A549 (cell line): ENCODE measurements at regions not wholly inside any gene's neighbourhood (a gene's known extent, or its start where the extent isn't known, plus 50 kb on each side); places are given as distances from the start of the nearest gene placed in this dataset.

ENCODE experiments used
- ATAC-seq, 2 experiments: fragments of 200-7000 bp in 1 of 2; fragments of >200 bp in 1 of 2; cut with Nextera tagmentation in 1 of 2; cut with Tn5 transposase in 1 of 2; 3 replicates each; pipeline versions ENCODE4 v1.8.0 to v1.9.1; 2018 to 2020; ENCODE audit warnings: mild to moderate bottlenecking in 1 of 2, moderate library complexity in 1 of 2
- CTCF ChIA-PET: fragments of 300-600 bp; sonication (Branson Sonifier 250); formaldehyde crosslinking; extraction: SDS; loops from one replicate; lab custom pipeline; 2021; ENCODE audit warnings: antibody characterized with exemption, inconsistent platforms; lab: Yijun Ruan, JAX
- POLR2A ChIA-PET: fragments of 350-600 bp; formaldehyde crosslinking; extraction: SDS; loops from one replicate; lab custom pipeline; 2021; ENCODE audit warnings: antibody characterized with exemption, inconsistent platforms; lab: Yijun Ruan, JAX
- DNase-seq, 2 experiments: peaks; one replicate each; pipeline versions ENCODE4 v3.0.0 to v3.0.0-alpha.2; 2011 to 2016; ENCODE audit warnings: low read depth in 1 of 2, low spot score in 1 of 2
- FAIRE-seq: peaks from 2 replicates; lab custom pipeline; 2011; peaks lifted over from hg19 to GRCh38; lab: Jason Lieb, UNC
- H3K27ac ChIP-seq, 2 experiments: fragments of >200 bp; sonication (Bioruptor Twin); formaldehyde crosslinking; 3 replicates each; pipeline ENCODE4 v1.5.1; 2016 to 2017
- H3K4me1 ChIP-seq: fragments of >200 bp; sonication (Bioruptor Twin); formaldehyde crosslinking; 3 replicates; pipeline ENCODE4 v1.6.1; 2016
- H3K4me2 ChIP-seq: fragments of >200 bp; sonication (Bioruptor Twin); formaldehyde crosslinking; 3 replicates; pipeline ENCODE4 v1.6.1; 2016
- H3K4me3 ChIP-seq: fragments of >200 bp; sonication (Bioruptor Twin); formaldehyde crosslinking; 3 replicates; pipeline ENCODE4 v1.5.1; 2016
- H3K9me3 ChIP-seq: fragments of >200 bp; sonication (Bioruptor Twin); formaldehyde crosslinking; 3 replicates; pipeline ENCODE4 v1.6.1; 2016
- BHLHE40 ChIP-seq: IDR thresholded peaks from 2 replicates; pipeline ENCODE4 v1.6.1; 2012; ENCODE audit warnings: low read depth, low read length, inconsistent platforms
- CBX2 ChIP-seq: fragments of 200-600 bp; sonication (generic); IDR thresholded peaks from 2 replicates; pipeline ENCODE4 v1.6.1; 2016; ENCODE audit warnings: low read depth, mild to moderate bottlenecking, borderline replicate concordance
- CEBPB ChIP-seq, 2 experiments: fragments of >200 bp in 1 of 2; sonication (Bioruptor Twin) in 1 of 2; formaldehyde crosslinking in 1 of 2; IDR thresholded peaks; 2 replicates each; pipeline ENCODE4 v1.6.1; 2012 to 2016
- CHD2 ChIP-seq: fragments of 150-350 bp; IDR thresholded peaks from 2 replicates; pipeline ENCODE4 v1.6.1; 2014; ENCODE audit warnings: low read length; ENCODE audit not compliant: partially characterized antibody
- EHMT2 ChIP-seq: fragments of 200-600 bp; sonication (generic); IDR thresholded peaks from 2 replicates; pipeline ENCODE4 v1.6.1; 2016; ENCODE audit warnings: antibody characterized with exemption, low read depth, mild to moderate bottlenecking, moderate library complexity
- ESRRA ChIP-seq: fragments of 150-350 bp; IDR thresholded peaks from 2 replicates; pipeline ENCODE4 v1.6.1; 2014; ENCODE audit warnings: mild to moderate bottlenecking, low read length, borderline replicate concordance
- FOSL2 ChIP-seq, 2 experiments: fragments of 450-650 bp in 1 of 2; fragments of >200 bp in 1 of 2; sonication (Bioruptor Twin) in 1 of 2; formaldehyde crosslinking; IDR thresholded peaks; 2 replicates each; pipeline versions ENCODE4 v1.5.0 to v1.6.1; 2016 to 2020; ENCODE audit warnings: mild to moderate bottlenecking in 1 of 2, moderate library complexity in 1 of 2
- GATA3 ChIP-seq: IDR thresholded peaks from 2 replicates; pipeline ENCODE4 v1.6.1; 2012; ENCODE audit warnings: borderline replicate concordance
- HEYL ChIP-seq: fragments of 250-450 bp; sonication (Bioruptor Pico); IDR thresholded peaks from 2 replicates; pipeline ENCODE4 v1.8.0; 2021; ENCODE audit warnings: mild to moderate bottlenecking, moderate library complexity
- HOXA7 ChIP-seq: fragments of 250-450 bp; sonication (Bioruptor Pico); IDR thresholded peaks from 2 replicates; pipeline ENCODE4 v1.5.0; 2020; ENCODE audit warnings: mild to moderate bottlenecking, moderate library complexity
- HOXB13 ChIP-seq: fragments of 250-450 bp; sonication (Bioruptor Pico); IDR thresholded peaks from 2 replicates; pipeline ENCODE4 v1.5.0; 2020; ENCODE audit warnings: low read depth, mild to moderate bottlenecking, moderate library complexity
- HOXB5 ChIP-seq: fragments of 250-450 bp; sonication (Bioruptor Pico); IDR thresholded peaks from 2 replicates; pipeline ENCODE4 v1.5.0; 2020; ENCODE audit warnings: mild to moderate bottlenecking, moderate library complexity
- JUN ChIP-seq, 2 experiments: fragments of >200 bp; sonication (Bioruptor Twin); formaldehyde crosslinking; IDR thresholded peaks; 2 replicates in 1 of 2; 3 replicates in 1 of 2; pipeline ENCODE4 v1.6.1; 2016 to 2017
- KDM5A ChIP-seq: fragments of 200-600 bp; sonication (generic); IDR thresholded peaks from 2 replicates; pipeline ENCODE4 v1.6.1; 2016; ENCODE audit warnings: antibody characterized with exemption, mild to moderate bottlenecking
- MAFK ChIP-seq: fragments of 450-650 bp; IDR thresholded peaks from 2 replicates; pipeline ENCODE4 v1.6.1; 2014; ENCODE audit not compliant: partially characterized antibody
- MAX ChIP-seq: IDR thresholded peaks from 2 replicates; pipeline ENCODE4 v1.6.1; 2012
- NFE2L2 ChIP-seq: fragments of 150-350 bp; conservative IDR thresholded peaks from 2 replicates; pipeline ENCODE4 v1.6.1; 2014; ENCODE audit warnings: low read length
- NPAS2 ChIP-seq: fragments of 250-450 bp; sonication (Bioruptor Pico); IDR thresholded peaks from 2 replicates; pipeline ENCODE4 v1.8.0; 2022; ENCODE audit warnings: mild to moderate bottlenecking, moderate library complexity, borderline replicate concordance
- POLR2A ChIP-seq: IDR thresholded peaks from 2 replicates; pipeline ENCODE4 v1.6.1; 2012; ENCODE audit warnings: mild to moderate bottlenecking, low read length
- POLR2AphosphoS2 ChIP-seq: conservative IDR thresholded peaks from 2 replicates; pipeline ENCODE4 v1.6.1; 2012; ENCODE audit warnings: low read length, improper control_type of control experiment, inconsistent platforms
- RAD21 ChIP-seq, 2 experiments: fragments of >200 bp in 1 of 2; sonication (Bioruptor Twin) in 1 of 2; formaldehyde crosslinking in 1 of 2; IDR thresholded peaks in 1 of 2; conservative IDR thresholded peaks in 1 of 2; 2 replicates in 1 of 2; 3 replicates in 1 of 2; pipeline ENCODE4 v1.6.1; 2012 to 2018; ENCODE audit warnings: inconsistent platforms in 1 of 2
- RARB ChIP-seq: fragments of 250-450 bp; sonication (Bioruptor Pico); IDR thresholded peaks from 2 replicates; pipeline ENCODE4 v1.8.0; 2021; ENCODE audit warnings: mild to moderate bottlenecking, moderate library complexity
- RCOR1 ChIP-seq: fragments of 150-350 bp; IDR thresholded peaks from 2 replicates; pipeline ENCODE4 v1.6.1; 2014; ENCODE audit warnings: antibody characterized with exemption, low read length, low read depth
- RFX5 ChIP-seq: fragments of 450-650 bp; IDR thresholded peaks from 2 replicates; pipeline ENCODE4 v1.7.1; 2014; ENCODE audit warnings: antibody characterized with exemption, mild to moderate bottlenecking, moderate library complexity
- RNF2 ChIP-seq: fragments of 200-600 bp; sonication (generic); IDR thresholded peaks from 2 replicates; pipeline ENCODE4 v1.6.1; 2016; ENCODE audit warnings: low read depth, mild to moderate bottlenecking, antibody characterized with exemption, moderate library complexity, borderline replicate concordance
- SREBF2 ChIP-seq: fragments of 450-650 bp; IDR thresholded peaks from 2 replicates; pipeline ENCODE4 v1.6.1; 2014; ENCODE audit warnings: mild to moderate bottlenecking, moderate library complexity
- TP53 ChIP-seq: fragments of 250-450 bp; sonication (Bioruptor Pico); IDR thresholded peaks from 2 replicates; pipeline ENCODE4 v1.5.0; 2021; ENCODE audit warnings: mild to moderate bottlenecking, moderate library complexity
- ZC3H11A ChIP-seq: fragments of 450-650 bp; IDR thresholded peaks from 2 replicates; pipeline ENCODE4 v1.6.1; 2014; ENCODE audit warnings: antibody characterized with exemption, mild to moderate bottlenecking
- ZFP36 ChIP-seq: fragments of 450-650 bp; IDR thresholded peaks from 2 replicates; pipeline ENCODE4 v1.6.1; 2014; ENCODE audit warnings: borderline replicate concordance; ENCODE audit not compliant: partially characterized antibody
- ZSCAN20 ChIP-seq: fragments of 250-450 bp; sonication (Bioruptor Pico); IDR thresholded peaks from 2 replicates; pipeline ENCODE4 v1.8.0; 2022; ENCODE audit warnings: mild to moderate bottlenecking, moderate library complexity
- WGBS: methylation state at CpG from one replicate; pipeline ENCODE4 v1.1.6; 2017; ENCODE audit errors: missing lambda C conversion rate; 5-methylcytosine and 5-hydroxymethylcytosine counted together
- TF ChIP-seq, protein P1 (sequence below): IDR thresholded peaks from 2 replicates; pipeline ENCODE4 v1.6.1; 2012; ENCODE audit warnings: low read depth, borderline replicate concordance
- TF ChIP-seq, protein P2 (sequence below): fragments of 150-350 bp; IDR thresholded peaks from 2 replicates; pipeline ENCODE4 v1.6.1; 2014; ENCODE audit warnings: low read depth, mild to moderate bottlenecking, low read length
- TF ChIP-seq, protein P3 (sequence below): fragments of 250-450 bp; sonication (Bioruptor Pico); IDR thresholded peaks from 2 replicates; pipeline ENCODE4 v1.5.0; 2021; ENCODE audit warnings: mild to moderate bottlenecking, moderate library complexity, borderline replicate concordance

DNA sequence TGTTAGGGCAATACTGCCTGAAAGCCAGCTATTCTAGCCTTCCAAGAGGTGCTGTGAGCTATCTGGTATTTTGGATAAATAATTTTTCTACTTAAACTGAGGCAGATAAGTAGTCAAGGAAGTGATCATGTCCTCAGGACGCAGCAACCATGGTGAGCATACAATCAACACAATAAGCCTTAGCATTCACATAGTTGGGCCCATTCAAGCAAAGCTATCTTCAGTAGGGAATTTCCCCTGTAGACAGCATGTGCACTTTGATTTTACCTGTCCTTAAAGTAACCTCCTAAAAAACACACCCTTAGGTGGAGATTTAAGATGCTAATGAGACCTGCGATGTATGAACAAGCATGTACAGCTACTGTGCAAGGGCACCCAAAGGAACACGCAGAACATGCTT is 76.2 kb upstream of the HCN1 start (continued):
- TF ChIP-seq, protein P1, sequence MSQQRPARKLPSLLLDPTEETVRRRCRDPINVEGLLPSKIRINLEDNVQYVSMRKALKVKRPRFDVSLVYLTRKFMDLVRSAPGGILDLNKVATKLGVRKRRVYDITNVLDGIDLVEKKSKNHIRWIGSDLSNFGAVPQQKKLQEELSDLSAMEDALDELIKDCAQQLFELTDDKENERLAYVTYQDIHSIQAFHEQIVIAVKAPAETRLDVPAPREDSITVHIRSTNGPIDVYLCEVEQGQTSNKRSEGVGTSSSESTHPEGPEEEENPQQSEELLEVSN: no peak
- no peak for TF ChIP-seq ZFP36
- TF ChIP-seq, protein P2, sequence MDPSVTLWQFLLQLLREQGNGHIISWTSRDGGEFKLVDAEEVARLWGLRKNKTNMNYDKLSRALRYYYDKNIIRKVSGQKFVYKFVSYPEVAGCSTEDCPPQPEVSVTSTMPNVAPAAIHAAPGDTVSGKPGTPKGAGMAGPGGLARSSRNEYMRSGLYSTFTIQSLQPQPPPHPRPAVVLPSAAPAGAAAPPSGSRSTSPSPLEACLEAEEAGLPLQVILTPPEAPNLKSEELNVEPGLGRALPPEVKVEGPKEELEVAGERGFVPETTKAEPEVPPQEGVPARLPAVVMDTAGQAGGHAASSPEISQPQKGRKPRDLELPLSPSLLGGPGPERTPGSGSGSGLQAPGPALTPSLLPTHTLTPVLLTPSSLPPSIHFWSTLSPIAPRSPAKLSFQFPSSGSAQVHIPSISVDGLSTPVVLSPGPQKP: no peak

- Histone ChIP-seq H3K9me3 (0 out of 3 replicates have a peak, but pooled peaks cover 3% of the 10 kb centered on the region), H3K4me1 (no peaks in the 10 kb centered on the region), H3K27ac (no peak overlapping the region), H3K4me2 (no peak overlapping the region), H3K4me3 (no peak overlapping the region)
- DNase-seq: no peak
- no peak for FAIRE-seq
- 6% methylated on average over 3 of the region's 3 CpGs for WGBS
- CTCF ChIA-PET: no interaction called here
- POLR2A ChIA-PET: no interaction called here
- TF ChIP-seq TP53 (CRISPR knock-in tag): no peak
- TF ChIP-seq HEYL: no peak
- TF ChIP-seq EHMT2: no peak
- TF ChIP-seq RFX5: no peak
- no peak for TF ChIP-seq CBX2
- TF ChIP-seq ZSCAN20: no peak
- TF ChIP-seq, protein P3, sequence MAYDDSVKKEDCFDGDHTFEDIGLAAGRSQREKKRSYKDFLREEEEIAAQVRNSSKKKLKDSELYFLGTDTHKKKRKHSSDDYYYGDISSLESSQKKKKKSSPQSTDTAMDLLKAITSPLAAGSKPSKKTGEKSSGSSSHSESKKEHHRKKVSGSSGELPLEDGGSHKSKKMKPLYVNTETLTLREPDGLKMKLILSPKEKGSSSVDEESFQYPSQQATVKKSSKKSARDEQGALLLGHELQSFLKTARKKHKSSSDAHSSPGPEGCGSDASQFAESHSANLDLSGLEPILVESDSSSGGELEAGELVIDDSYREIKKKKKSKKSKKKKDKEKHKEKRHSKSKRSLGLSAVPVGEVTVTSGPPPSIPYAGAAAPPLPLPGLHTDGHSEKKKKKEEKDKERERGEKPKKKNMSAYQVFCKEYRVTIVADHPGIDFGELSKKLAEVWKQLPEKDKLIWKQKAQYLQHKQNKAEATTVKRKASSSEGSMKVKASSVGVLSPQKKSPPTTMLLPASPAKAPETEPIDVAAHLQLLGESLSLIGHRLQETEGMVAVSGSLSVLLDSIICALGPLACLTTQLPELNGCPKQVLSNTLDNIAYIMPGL (CRISPR knock-in tag): no peak
- TF ChIP-seq BHLHE40: no peak
- no peak for TF ChIP-seq POLR2AphosphoS2
- no peak for TF ChIP-seq RARB
- TF ChIP-seq NFE2L2: no peak
- no peak for TF ChIP-seq POLR2A
- TF ChIP-seq RCOR1: no peak
- TF ChIP-seq, protein P2: no peak
- no peak for TF ChIP-seq ZC3H11A
- no peak for TF ChIP-seq ESRRA
- no peak for TF ChIP-seq HOXB13 (CRISPR knock-in tag)
- TF ChIP-seq KDM5A: no peak
- ATAC-seq: no peak
Measured at GRCh38 chr5:45765561-45765960, 69.4 kb upstream of the HCN1 start.

GRCh38 chr5:45750574-45750973 is 54.4 kb upstream of the HCN1 start:
- no peak overlapping the region for H3K4me2 ChIP-seq
- no peak for FAIRE-seq
- no peak for ATAC-seq
- H3K4me1 ChIP-seq: no peaks in the 10 kb centered on the region
- H3K4me3 ChIP-seq: no peak overlapping the region
- no peaks in the 10 kb centered on the region; the same call in 2 of the 3 replicates for H3K9me3 ChIP-seq
- POLR2A ChIA-PET: no interaction called here
- CTCF ChIA-PET: no interaction called here
- WGBS: 26% methylated on average over 3 of the region's 3 CpGs
- TF ChIP-seq MAX (no peak), SREBF2 (no peak), RNF2 (no peak), RAD21 (conservative IDR thresholded peaks at IDR 0.05 in 1 of 2, IDR thresholded peaks at IDR 0.05 in 1 of 2) (no peak), GATA3 (no peak), HOXA7 (no peak), MAFK (no peak), HOXB5 (CRISPR knock-in tag) (no peak), ZSCAN20 (no peak), HOXB13 (CRISPR knock-in tag) (no peak), NPAS2 (CRISPR knock-in tag) (no peak), JUN (IDR thresholded peaks at IDR 0.05) (no peak), CEBPB (IDR thresholded peaks at IDR 0.05) (no peak), FOSL2 (IDR thresholded peaks at IDR 0.05) (no peak), FOSL2 (CRISPR knock-in tag; IDR thresholded peaks at IDR 0.05) (no peak), ESRRA (no peak), CHD2 (no peak)
- TF ChIP-seq, protein P1: no peak
- H3K27ac ChIP-seq: no peak overlapping the region
- no peak for DNase-seq
